ENCODE measurements at regions not wholly inside any gene's neighbourhood (a gene's known extent, or its start where the extent isn't known, plus 50 kb on each side); places are given as distances from the start of the nearest gene placed in this dataset.
"Not testable (repeated sequence)": the region's sequence is repeated elsewhere in the genome, so short reads cannot be mapped to it uniquely, and the experiment has no call there.

- DNase-seq = no peak
Measured at GRCh38 chr12:63508543-63508942, 159.8 kb downstream of the DPY19L2 start.

GRCh38 chr12:63499567-63499966 is 168.7 kb downstream of the DPY19L2 start:
- DNase-seq = no peak

DNA sequence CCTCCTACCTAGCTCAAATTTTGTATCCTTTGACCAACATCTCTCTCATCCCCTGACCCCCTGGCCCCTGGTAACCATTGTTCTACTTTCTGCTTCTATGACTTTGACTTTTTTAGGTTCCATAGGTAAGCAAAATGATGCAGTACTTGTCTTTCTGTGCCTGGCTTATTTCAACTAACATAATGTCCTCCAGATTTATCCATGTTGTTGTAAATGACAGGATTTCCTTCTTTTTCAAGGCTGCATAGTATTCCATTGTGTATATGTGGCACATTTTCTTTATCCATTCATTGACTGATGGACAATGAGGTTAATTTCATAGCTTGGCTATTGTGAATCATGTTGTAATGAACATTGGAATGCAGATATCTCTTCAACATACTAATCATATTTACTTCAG is 170.1 kb downstream of the DPY19L2 start:
- DNase-seq = no peak

DNA sequence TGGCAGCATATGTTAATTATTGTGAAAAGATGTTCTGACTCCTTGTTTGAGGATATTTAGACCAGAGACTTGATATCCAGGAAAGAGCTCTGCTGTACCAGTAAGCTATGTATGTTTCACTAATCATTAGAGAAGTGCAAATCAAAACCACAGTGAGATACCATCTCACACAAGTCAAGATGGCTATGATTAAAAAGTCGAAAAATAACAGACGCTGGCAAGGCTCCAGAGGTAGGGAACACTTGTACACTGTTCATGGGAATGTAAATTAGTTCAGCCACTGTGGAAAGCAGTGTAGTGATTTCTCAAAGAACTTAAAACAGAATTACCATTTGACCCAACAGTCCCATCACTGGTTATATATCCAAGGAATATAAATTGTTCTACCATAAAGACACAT is 171.6 kb downstream of the DPY19L2 start:
- DNase-seq = no peak

DNA sequence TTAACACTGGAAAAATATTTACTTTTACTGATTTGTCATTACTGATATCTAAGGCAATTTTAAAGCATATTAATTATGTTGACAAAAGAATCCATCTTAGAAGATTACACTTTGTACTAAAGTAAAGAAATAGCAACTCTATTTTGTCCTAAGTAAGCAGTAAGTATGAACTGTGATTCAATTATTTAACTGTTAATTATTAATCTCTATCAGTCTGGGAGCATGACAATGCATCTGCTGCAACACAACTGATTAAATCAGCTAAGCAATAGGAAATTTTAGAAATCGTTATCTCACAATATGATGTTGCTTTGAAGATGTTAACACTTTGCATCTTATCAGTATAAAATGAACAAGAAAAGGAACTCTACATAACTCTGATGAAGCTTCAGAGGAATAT is 172.3 kb downstream of the DPY19L2 start:
- no peak for DNase-seq

DNA sequence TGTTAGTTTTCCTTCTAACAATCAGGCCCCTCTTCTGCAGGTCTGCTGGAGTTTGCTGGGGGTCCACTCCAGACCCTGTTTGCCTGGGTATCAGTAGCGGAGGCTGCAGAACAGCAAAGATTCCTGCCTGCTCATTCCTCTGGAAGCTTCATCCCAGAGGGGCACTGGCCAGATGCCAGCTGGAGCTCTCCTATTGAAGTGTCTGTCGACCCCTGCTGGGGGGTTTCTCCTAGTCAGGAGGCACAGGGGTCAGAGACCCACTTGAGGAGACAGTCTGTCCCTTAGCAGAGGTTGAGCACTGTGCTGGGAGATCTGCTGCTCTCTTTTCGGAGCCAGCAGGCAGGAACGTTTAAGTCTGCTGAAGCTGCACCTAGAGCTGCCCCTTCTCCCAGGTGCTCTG is 174.9 kb downstream of the DPY19L2 start:
- DNase-seq = not testable (repeated sequence)

GRCh38 chr12:63480186-63480585 is 188.1 kb downstream of the DPY19L2 start:
- DNase-seq = no peak

GRCh38 chr12:63470161-63470560 is 198.1 kb downstream of the DPY19L2 start:
- DNase-seq = no peak

DNA sequence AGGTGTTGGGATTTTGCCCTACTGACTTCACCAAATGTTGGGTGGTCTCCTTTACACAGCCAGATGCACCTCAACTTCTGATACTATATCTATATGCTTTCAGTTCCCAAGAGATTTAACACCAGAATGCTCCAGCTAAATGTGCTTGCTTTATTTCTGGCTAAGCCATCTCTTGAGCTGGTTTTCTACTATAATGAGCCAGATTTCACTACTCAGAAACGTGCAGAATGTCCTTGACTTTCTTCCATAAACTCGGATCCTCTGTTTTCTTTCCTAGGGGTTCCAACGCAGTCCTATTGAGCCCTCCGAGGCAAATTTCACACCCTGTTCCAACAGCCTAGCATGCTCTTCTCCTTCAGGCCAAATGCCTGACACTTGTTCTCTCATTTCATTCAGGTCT is 200.3 kb downstream of the DPY19L2 start:
- DNase-seq = no peak

DNA sequence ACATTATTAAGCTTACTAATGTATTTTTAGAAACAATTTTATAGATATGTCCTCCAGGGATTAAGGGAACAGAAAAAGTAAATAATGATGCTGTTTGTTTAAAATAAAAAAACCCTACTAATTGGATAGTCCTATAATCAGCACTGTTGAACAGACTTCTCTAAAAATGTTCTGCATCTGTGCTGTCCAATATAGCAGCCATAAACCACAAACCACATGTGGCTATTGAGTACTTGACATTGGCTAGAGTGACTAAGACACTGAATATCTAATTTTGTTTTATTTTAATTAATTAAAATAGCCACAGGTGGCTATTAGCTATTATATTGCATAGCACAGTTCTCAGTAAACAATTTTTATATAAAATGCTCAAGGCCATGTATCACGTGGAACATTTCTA is 210.4 kb downstream of the DPY19L2 start:
- DNase-seq = no peak

GRCh38 chr12:63457428-63457827 is 210.9 kb downstream of the DPY19L2 start:
- DNase-seq = no peak

DNA sequence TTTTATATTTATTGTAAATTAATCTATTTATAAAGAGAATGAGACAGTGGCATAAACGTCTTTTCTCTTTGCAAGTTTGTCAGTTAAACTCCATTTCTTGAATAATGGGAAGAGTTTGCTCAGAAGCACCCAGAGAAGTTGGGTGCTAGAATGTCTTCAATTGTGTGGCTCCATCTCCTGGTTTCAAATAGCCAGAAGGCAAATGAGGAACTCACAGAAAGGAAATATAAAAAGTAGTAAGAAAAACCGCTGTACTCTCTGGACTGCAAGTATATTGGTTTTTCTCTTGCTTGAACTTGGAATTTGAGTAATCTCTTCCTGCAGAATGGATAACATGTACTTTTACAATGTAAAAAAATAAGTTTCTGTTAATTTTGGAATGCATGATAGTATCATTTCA is 217.5 kb downstream of the DPY19L2 start:
- no peak for DNase-seq

GRCh38 chr12:63450334-63450733 is 218.0 kb downstream of the DPY19L2 start:
- no peak for DNase-seq

GRCh38 chr12:63445224-63445880 is 222.9 kb downstream of the DPY19L2 start:
- DNase-seq = no peak

DNA sequence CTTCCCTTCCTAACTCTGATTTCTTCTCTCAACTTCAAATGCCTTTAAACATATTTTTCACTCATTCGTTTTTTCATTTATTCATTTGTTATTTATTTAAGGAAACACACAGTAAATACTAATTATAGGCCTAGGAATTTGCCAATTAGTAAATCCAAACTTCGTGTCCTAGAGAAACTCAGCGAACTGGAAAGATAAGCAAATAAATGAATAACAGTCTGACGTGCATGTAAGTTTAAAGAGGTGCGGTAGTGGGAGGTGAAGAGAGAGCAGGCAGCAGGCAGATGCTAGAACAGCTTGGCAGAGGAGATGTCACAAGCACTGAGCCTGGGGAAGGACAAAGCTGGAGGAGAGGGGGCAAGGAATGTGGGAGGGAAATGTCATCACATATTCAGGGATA is 228.2 kb downstream of the DPY19L2 start:
- DNase-seq = no peak

- DNase-seq = not testable (repeated sequence)
Measured at GRCh38 chr12:63434384-63434783, 233.9 kb downstream of the DPY19L2 start.

GRCh38 chr12:63427969-63428368 is 240.3 kb downstream of the DPY19L2 start:
- DNase-seq = not testable (repeated sequence)

DNA sequence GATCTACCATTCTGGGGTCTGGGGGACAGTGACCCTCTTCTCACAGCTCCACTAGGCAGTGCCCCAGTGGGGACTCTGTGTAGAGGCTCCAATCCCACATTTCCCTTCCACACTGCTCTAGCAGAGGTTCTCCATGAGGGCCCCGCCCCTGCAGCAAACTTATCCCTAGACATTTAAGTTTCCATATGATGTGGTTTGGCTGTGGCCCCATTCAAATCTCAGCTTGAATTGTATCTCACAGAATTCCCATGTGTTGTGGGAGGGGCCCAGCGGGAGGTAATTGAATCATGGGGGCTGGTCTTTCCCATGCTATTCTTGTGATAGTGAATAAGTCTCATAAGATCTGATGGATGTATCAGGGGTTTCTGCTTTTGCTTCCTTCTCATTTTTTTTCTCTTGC is 241.3 kb downstream of the DPY19L2 start:
- DNase-seq = not testable (repeated sequence)

GRCh38 chr12:63424671-63425070 is 243.6 kb downstream of the DPY19L2 start:
- DNase-seq = no peak

GRCh38 chr12:63423839-63424238 is 244.5 kb downstream of the DPY19L2 start:
- no peak for DNase-seq

- no peak for DNase-seq
Measured at GRCh38 chr12:63420206-63420644, 248.1 kb downstream of the DPY19L2 start.

DNA sequence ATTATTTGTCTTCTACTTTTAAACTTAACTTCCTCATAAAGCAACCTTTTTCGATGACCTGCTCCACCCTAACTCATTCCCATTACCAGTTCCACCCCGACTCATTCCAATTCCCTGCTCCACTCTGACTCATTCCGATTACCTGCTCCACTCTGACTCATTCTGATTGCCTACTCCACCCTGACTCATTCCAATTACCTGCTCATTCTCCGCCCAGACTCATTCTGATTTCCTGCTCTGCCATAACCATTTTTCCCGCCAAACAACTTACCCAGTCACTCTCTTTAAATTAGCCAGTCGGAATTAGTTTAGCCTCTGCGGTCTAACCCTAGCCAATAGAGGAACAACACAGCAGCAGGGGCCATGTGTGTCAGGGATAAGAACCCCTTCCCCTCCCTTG is 249.1 kb downstream of the DPY19L2 start:
- no peak for DNase-seq

- no peak for DNase-seq
Measured at GRCh38 chr12:63416788-63417187, 251.5 kb downstream of the DPY19L2 start.

GRCh38 chr12:63415357-63415756 is 252.9 kb downstream of the DPY19L2 start:
- no peak for DNase-seq

GRCh38 chr12:63410197-63410596 is 258.1 kb downstream of the DPY19L2 start:
- no peak for DNase-seq
